SK-N-MC (cell line): ENCODE measurements at regions not wholly inside any gene's neighbourhood (a gene's known extent, or its start where the extent isn't known, plus 50 kb on each side); places are given as distances from the start of the nearest gene placed in this dataset.

Experiments
- EZH2 ChIP-seq: fragments of 200-600 bp; sonication (generic); IDR thresholded peaks from one replicate; pipeline ENCODE4 v1.6.1; 2017; ENCODE audit warnings: antibody characterized with exemption
- FOXP2 ChIP-seq: optimal IDR thresholded peaks from 2 replicates; pipeline ENCODE3; 2011; ENCODE audit warnings: mild to moderate bottlenecking, moderate library complexity; ENCODE audit not compliant: insufficient read depth; ENCODE audit errors: extremely low read length, control extremely low read depth
- POLR2AphosphoS5 ChIP-seq: IDR thresholded peaks from 2 replicates; pipeline ENCODE4 v1.6.1; 2012; ENCODE audit warnings: mild to moderate bottlenecking, low read depth, low read length, borderline replicate concordance

- TF ChIP-seq POLR2AphosphoS5: no peak
- TF ChIP-seq EZH2: no peak
- TF ChIP-seq FOXP2: no peak
Measured at GRCh38 chr5:125575171-125575890, 828.9 kb upstream of the ZNF608 start.
